GM18858 (cell line): ENCODE measurements at regions not wholly inside any gene's neighbourhood (a gene's known extent, or its start where the extent isn't known, plus 50 kb on each side); places are given as distances from the start of the nearest gene placed in this dataset.
"Not testable (repeated sequence)": the region's sequence is repeated elsewhere in the genome, so short reads cannot be mapped to it uniquely, and the experiment has no call there.

Experiments used
- ATAC-seq: cut with Tn5 transposase; IDR thresholded peaks from one replicate; pipeline ENCODE4 v1.9.1; 2021; ENCODE audit not compliant: unreplicated experiment

- ATAC-seq: no peak
Observed at GRCh38 chr3:95228416-95228815, 1165.6 kb downstream of the NSUN3 start.

- ATAC-seq: no peak
Observed at GRCh38 chr3:95235916-95236315, 1173.1 kb downstream of the NSUN3 start.

GRCh38 chr3:95237783-95238182 is 1174.9 kb downstream of the NSUN3 start:
- ATAC-seq: no peak

GRCh38 chr3:95240395-95240794 is 1177.5 kb downstream of the NSUN3 start:
- no peak for ATAC-seq

GRCh38 chr3:95241256-95241655 is 1178.4 kb downstream of the NSUN3 start:
- not testable (repeated sequence) for ATAC-seq

- no peak for ATAC-seq
Observed at GRCh38 chr3:95246413-95246812, 1183.6 kb downstream of the NSUN3 start.

GRCh38 chr3:95254061-95254460 is 1191.2 kb downstream of the NSUN3 start:
- no peak for ATAC-seq

- ATAC-seq: no peak
Observed at GRCh38 chr3:95254758-95255157, 1191.9 kb downstream of the NSUN3 start.

- no peak for ATAC-seq
Observed at GRCh38 chr3:95265129-95265528, 1202.3 kb downstream of the NSUN3 start.

GRCh38 chr3:95271395-95271794 is 1208.5 kb downstream of the NSUN3 start:
- ATAC-seq: no peak

GRCh38 chr3:95272166-95272565 is 1209.3 kb downstream of the NSUN3 start:
- no peak for ATAC-seq

- ATAC-seq: no peak
Observed at GRCh38 chr3:95272781-95273180, 1209.9 kb downstream of the NSUN3 start.

- no peak for ATAC-seq
Observed at GRCh38 chr3:95277613-95278012, 1214.8 kb downstream of the NSUN3 start.

GRCh38 chr3:95280711-95281352 is 1218.0 kb downstream of the NSUN3 start:
- no peak for ATAC-seq

GRCh38 chr3:95289295-95289694 is 1226.4 kb downstream of the NSUN3 start:
- ATAC-seq: no peak

GRCh38 chr3:95297581-95297980 is 1234.7 kb downstream of the NSUN3 start:
- no peak for ATAC-seq

- no peak for ATAC-seq
Observed at GRCh38 chr3:95302044-95302443, 1239.2 kb downstream of the NSUN3 start.

GRCh38 chr3:95310560-95310959 is 1247.7 kb downstream of the NSUN3 start:
- no peak for ATAC-seq

- peak; percentile 53 for ATAC-seq
Observed at GRCh38 chr3:95311272-95311671, 1248.4 kb downstream of the NSUN3 start.

- no peak for ATAC-seq
Observed at GRCh38 chr3:95312650-95313049, 1249.8 kb downstream of the NSUN3 start.

GRCh38 chr3:95319921-95320494 is 1257.1 kb downstream of the NSUN3 start:
- ATAC-seq: no peak

- no peak for ATAC-seq
Observed at GRCh38 chr3:95327478-95327877, 1264.6 kb downstream of the NSUN3 start.

- no peak for ATAC-seq
Observed at GRCh38 chr3:95333826-95334225, 1271.0 kb downstream of the NSUN3 start.
